HFFc6 (cell line): ENCODE measurements at regions not wholly inside any gene's neighbourhood (a gene's known extent, or its start where the extent isn't known, plus 50 kb on each side); places are given as distances from the start of the nearest gene placed in this dataset.

ENCODE experiments used
- DNase-seq: peaks from one replicate; pipeline ENCODE4 v3.0.0-alpha.2; 2018
- H3K27ac Mint-ChIP-seq: 2 replicates; pipeline ENCODE4 v1.8.0; 2020; ENCODE audit warnings: mild to moderate bottlenecking, mixed read lengths
- H3K27me3 Mint-ChIP-seq: 2 replicates; pipeline ENCODE4 v1.8.0; 2021; ENCODE audit warnings: mild to moderate bottlenecking, moderate library complexity, mixed read lengths; ENCODE audit not compliant: insufficient read depth
- H3K36me3 Mint-ChIP-seq: 2 replicates; pipeline ENCODE4 v1.8.0; 2021; ENCODE audit warnings: low read depth, mixed read lengths
- H3K4me1 Mint-ChIP-seq: 2 replicates; pipeline ENCODE4 v1.8.0; 2020; ENCODE audit warnings: low read depth, mixed read lengths
- H3K4me3 Mint-ChIP-seq: 2 replicates; pipeline ENCODE4 v1.8.0; 2020; ENCODE audit warnings: mild to moderate bottlenecking, moderate library complexity, mixed read lengths
- H3K9me3 Mint-ChIP-seq: 2 replicates; pipeline ENCODE4 v1.8.0; 2020; ENCODE audit warnings: mild to moderate bottlenecking, mixed read lengths
- CTCF ChIP-seq: fragments of 200-600 bp; sonication (generic); IDR thresholded peaks from 2 replicates; pipeline ENCODE4 v1.5.0; 2021; ENCODE audit warnings: antibody characterized with exemption, mild to moderate bottlenecking

- H3K27ac Mint-ChIP-seq, result no peak overlapping the region
- no peaks in the 10 kb centered on the region for H3K36me3 Mint-ChIP-seq
- H3K4me1 Mint-ChIP-seq, result no peaks in the 10 kb centered on the region
- peaks cover 46% of the 10 kb centered on the region for H3K9me3 Mint-ChIP-seq
- H3K27me3 Mint-ChIP-seq, result no peaks in the 10 kb centered on the region
- H3K4me3 Mint-ChIP-seq, result no peak overlapping the region
- DNase-seq, result no peak
- no peak for TF ChIP-seq CTCF
Measured at GRCh38 chr4:23039818-23040217, 347.1 kb downstream of the GBA3 start.

- Mint-ChIP-seq H3K4me1 (no peaks in the 10 kb centered on the region), H3K27ac (no peak overlapping the region), H3K27me3 (no peaks in the 10 kb centered on the region), H3K36me3 (no peaks in the 10 kb centered on the region), H3K4me3 (no peak overlapping the region), H3K9me3 (peaks cover 46% of the 10 kb centered on the region)
- no peak for DNase-seq
- no peak for TF ChIP-seq CTCF
Measured at GRCh38 chr4:23038626-23039491, 346.1 kb downstream of the GBA3 start.

GRCh38 chr4:23036921-23037495 lies 344.3 kb downstream of the GBA3 start:
- H3K9me3 Mint-ChIP-seq, result peaks cover 43% of the 10 kb centered on the region
- no peaks in the 10 kb centered on the region for H3K4me1 Mint-ChIP-seq

GRCh38 chr4:23036503-23036902 lies 343.8 kb downstream of the GBA3 start:
- H3K4me1 Mint-ChIP-seq, result no peaks in the 10 kb centered on the region
- no peak for DNase-seq
- H3K4me3 Mint-ChIP-seq, result no peak overlapping the region
- H3K27me3 Mint-ChIP-seq, result no peaks in the 10 kb centered on the region
- H3K9me3 Mint-ChIP-seq, result peaks cover 46% of the 10 kb centered on the region
- no peak for TF ChIP-seq CTCF
- no peak overlapping the region for H3K27ac Mint-ChIP-seq
- no peaks in the 10 kb centered on the region for H3K36me3 Mint-ChIP-seq

More at GRCh38 chr4:23036921-23037495, 344.3 kb downstream of the GBA3 start:
- TF ChIP-seq CTCF, result no peak
- H3K36me3 Mint-ChIP-seq, result no peaks in the 10 kb centered on the region
- no peak overlapping the region for H3K27ac Mint-ChIP-seq
- H3K4me3 Mint-ChIP-seq, result no peak overlapping the region
- DNase-seq, result no peak
- H3K27me3 Mint-ChIP-seq, result no peaks in the 10 kb centered on the region

GRCh38 chr4:23035521-23036056 lies 342.9 kb downstream of the GBA3 start:
- DNase-seq, result no peak
- Mint-ChIP-seq H3K4me3 (no peak overlapping the region), H3K9me3 (peaks cover 47% of the 10 kb centered on the region), H3K27me3 (no peaks in the 10 kb centered on the region), H3K27ac (no peak overlapping the region), H3K36me3 (no peaks in the 10 kb centered on the region), H3K4me1 (no peaks in the 10 kb centered on the region)
- TF ChIP-seq CTCF, result no peak
